Endothelial cell of umbilical vein (primary cell): ENCODE measurements at regions not wholly inside any gene's neighbourhood (a gene's known extent, or its start where the extent isn't known, plus 50 kb on each side); places are given as distances from the start of the nearest gene placed in this dataset.

Experiments used
- BruUV-seq: library from RNA; stranded (reverse); fragments of 400-500 nt; replicated peaks from 2 replicates; lab custom pipeline; 2021; lab: Mats Ljungman, UMichigan
- CTCF ChIA-PET: fragments of 300-600, 350-600 bp; sonication (Branson Sonifier 250); formaldehyde crosslinking; loops from one replicate; lab custom pipeline; 2021; ENCODE audit warnings: antibody characterized with exemption, inconsistent platforms; lab: Charles Lee
- POLR2A ChIA-PET: fragments of 300-600, 350-600 bp; sonication (Branson Sonifier 250); formaldehyde crosslinking; loops from one replicate; lab custom pipeline; 2021; ENCODE audit warnings: antibody characterized with exemption, inconsistent platforms; lab: Charles Lee
- DNase-seq: peaks from one replicate; pipeline ENCODE4 v3.0.0-alpha.2; 2011; ENCODE audit warnings: low read depth, low spot score
- FAIRE-seq: peaks from 2 replicates; lab custom pipeline; 2011; peaks lifted over from hg19 to GRCh38; lab: Jason Lieb, UNC
- H2AFZ ChIP-seq: 2 replicates; pipeline ENCODE4 v1.6.0; 2012; ENCODE audit warnings: low read depth, low read length, control low read depth, inconsistent platforms
- H3K27ac ChIP-seq: 2 replicates; pipeline ENCODE4 v1.5.1; 2011; ENCODE audit warnings: low read depth, mild to moderate bottlenecking, control low read depth, low read length, moderate library complexity; ENCODE audit not compliant: insufficient read depth
- H3K27me3 ChIP-seq, 2 experiments: 2 replicates each; pipeline versions ENCODE4 v1.6.0 to v1.6.1; 2011; ENCODE audit warnings: low read length in 2 of 2, mixed read lengths in 1 of 2; ENCODE audit not compliant: control insufficient read depth in 2 of 2, insufficient read depth in 2 of 2
- H3K36me3 ChIP-seq, 2 experiments: 2 replicates in 1 of 2; 3 replicates in 1 of 2; pipeline ENCODE4 v1.5.1; 2011; ENCODE audit warnings: low read length in 2 of 2, mild to moderate bottlenecking in 1 of 2, moderate library complexity in 1 of 2; ENCODE audit not compliant: control insufficient read depth in 2 of 2, insufficient read depth in 2 of 2; ENCODE audit errors: extremely low read depth in 1 of 2
- H3K4me1 ChIP-seq: 3 replicates; pipeline ENCODE4 v1.5.1; 2011; ENCODE audit warnings: mild to moderate bottlenecking, low read length; ENCODE audit not compliant: control insufficient read depth, insufficient read depth; ENCODE audit errors: extremely low read depth
- H3K4me2 ChIP-seq: 2 replicates; pipeline ENCODE4 v1.6.1; 2011; ENCODE audit warnings: low read length, control low read depth, mixed read lengths; ENCODE audit not compliant: insufficient read depth
- H3K4me3 ChIP-seq, 3 experiments: fragments of 200-600 bp in 1 of 3; sonication (generic), shearing (Covaris generic) in 1 of 3; replicated peaks in 1 of 3; 2 replicates each; pipeline ENCODE4 v1.5.1; 2011 to 2016; ENCODE audit warnings: control low read depth in 3 of 3, low read length in 3 of 3, mild to moderate bottlenecking in 2 of 3, inconsistent platforms in 1 of 3, low read depth in 1 of 3, moderate library complexity in 1 of 3; ENCODE audit not compliant: insufficient read depth in 1 of 3
- H3K79me2 ChIP-seq: 2 replicates; pipeline ENCODE4 v1.6.0; 2012; ENCODE audit warnings: low read length, inconsistent platforms; ENCODE audit not compliant: control insufficient read depth, insufficient read depth
- H3K9ac ChIP-seq: replicated peaks from 2 replicates; pipeline ENCODE3; 2011; ENCODE audit warnings: low read length, control low read depth; ENCODE audit not compliant: insufficient read depth; ENCODE audit errors: extremely low read depth
- H3K9me1 ChIP-seq: replicated peaks from 3 replicates; pipeline ENCODE4 v1.6.0; 2011; ENCODE audit warnings: mild to moderate bottlenecking, low read length; ENCODE audit not compliant: control insufficient read depth, insufficient read depth; ENCODE audit errors: extremely low read depth
- H3K9me3 ChIP-seq: replicated peaks from 2 replicates; pipeline ENCODE4 v1.5.1; 2012; ENCODE audit warnings: low read length, inconsistent platforms; ENCODE audit not compliant: control insufficient read depth, insufficient read depth
- H4K20me1 ChIP-seq: replicated peaks from 2 replicates; pipeline ENCODE3; 2011; ENCODE audit warnings: mild to moderate bottlenecking, low read length; ENCODE audit not compliant: control insufficient read depth, insufficient read depth; ENCODE audit errors: extremely low read depth
- EZH2 ChIP-seq: IDR thresholded peaks from 2 replicates; pipeline ENCODE4 v1.6.1; 2012; ENCODE audit warnings: borderline replicate concordance, low read depth, mild to moderate bottlenecking, moderate library complexity, low read length, inconsistent platforms; ENCODE audit not compliant: severe bottlenecking
- FOS ChIP-seq: IDR thresholded peaks from 2 replicates; pipeline ENCODE4 v1.6.1; 2011; ENCODE audit warnings: mild to moderate bottlenecking, low read length, moderate library complexity, borderline replicate concordance; ENCODE audit not compliant: insufficient read depth
- GATA2 ChIP-seq: IDR thresholded peaks from 2 replicates; pipeline ENCODE4 v1.7.0; 2011; ENCODE audit warnings: low read depth, mild to moderate bottlenecking, moderate library complexity, mixed read lengths, low read length; ENCODE audit not compliant: insufficient read length, insufficient read depth
- JUN ChIP-seq: IDR thresholded peaks from 2 replicates; pipeline ENCODE4 v1.6.1; 2011; ENCODE audit warnings: borderline replicate concordance, low read depth; ENCODE audit not compliant: insufficient read length, insufficient read depth
- MYC ChIP-seq: IDR thresholded peaks from one replicate; pipeline ENCODE4 v1.6.1; 2011; ENCODE audit warnings: mild to moderate bottlenecking, low read depth, low read length
- POLR2A ChIP-seq: IDR thresholded peaks from 2 replicates; pipeline ENCODE4 v1.6.1; 2012; ENCODE audit warnings: low read depth, mild to moderate bottlenecking, control low read depth, low read length
- POLR2AphosphoS5 ChIP-seq: IDR thresholded peaks from 2 replicates; pipeline ENCODE4 v1.6.1; 2012; ENCODE audit warnings: low read depth, mild to moderate bottlenecking, control low read depth, low read length, moderate library complexity; ENCODE audit not compliant: insufficient read depth
- dilution Hi-C: fragments of 300-500 bp; cut with MboI; formaldehyde crosslinking; loops from one replicate; pipeline ENCODE4 v1.15.0; 2019; ENCODE audit warnings: low sequenced_read_pairs; ENCODE audit not compliant: extremely low pct_ligation_motif_present
- intact Hi-C: fragments of 100-400 bp; cut with micrococcal nuclease; formaldehyde crosslinking; loops from one replicate; pipeline ENCODE4 v1.10.0; 2022
- TF ChIP-seq, protein P1 (sequence below): IDR thresholded peaks from 2 replicates; pipeline ENCODE4 v1.6.1; 2011; ENCODE audit not compliant: insufficient read depth, insufficient read length
- TF ChIP-seq, protein P2 (sequence below), 2 donors: IDR thresholded peaks; 1 replicate in 1 of 2; 2 replicates in 1 of 2; pipeline ENCODE4 v1.5.1; 2011; ENCODE audit warnings: low read length in 2 of 2, mild to moderate bottlenecking in 2 of 2, moderate library complexity in 2 of 2, control low read depth in 1 of 2, inconsistent platforms in 1 of 2, low read depth in 1 of 2; ENCODE audit not compliant: insufficient read depth in 1 of 2; ENCODE audit errors: extremely low read depth in 1 of 2

DNA sequence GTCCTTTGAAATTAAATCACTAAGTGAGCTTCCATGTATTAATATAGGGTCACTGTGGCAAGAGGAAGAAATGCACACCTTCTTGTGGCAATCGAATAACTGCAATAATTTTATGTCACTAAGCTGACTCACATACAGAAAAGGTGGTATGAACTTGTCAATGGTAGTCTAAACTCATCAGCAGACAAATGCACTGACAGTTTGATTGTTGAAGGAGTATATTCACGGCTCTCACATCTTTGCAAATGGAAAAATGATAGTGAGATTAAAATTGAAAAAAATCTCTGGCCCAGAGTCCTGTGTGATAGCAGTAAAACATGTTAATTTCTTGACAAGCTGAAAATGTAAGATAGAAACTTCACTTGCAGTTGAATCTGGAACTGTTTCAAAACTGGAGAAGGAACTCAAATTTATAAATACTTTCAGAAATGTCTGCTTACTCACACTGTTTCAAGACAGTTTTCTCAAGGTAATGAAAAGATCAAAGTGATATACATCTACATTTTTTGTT is 215.8 kb upstream of the CADM2 start:
- Histone ChIP-seq H3K4me2 (no peak overlapping the region), H3K4me1 (no peaks in the 10 kb centered on the region), H3K4me3 (no peak overlapping the region), H3K9me3 (no peaks in the 10 kb centered on the region), H4K20me1 (no peaks in the 10 kb centered on the region), H2AFZ (no peak overlapping the region), H3K79me2 (no peaks in the 10 kb centered on the region), H3K36me3 (no peaks in the 10 kb centered on the region), H3K27ac (no peak overlapping the region), H3K9ac (no peak overlapping the region), H3K9me1 (no peaks in the 10 kb centered on the region), H3K27me3 (no peaks in the 10 kb centered on the region)
- intact Hi-C loops (no loop called here), dilution Hi-C loops (no loop called here)
- CTCF ChIA-PET: no interaction called here
- TF ChIP-seq JUN (no peak), FOS (no peak), MYC (no peak), GATA2 (no peak), EZH2 (no peak), POLR2A (no peak), POLR2AphosphoS5 (no peak)
- TF ChIP-seq, protein P1, sequence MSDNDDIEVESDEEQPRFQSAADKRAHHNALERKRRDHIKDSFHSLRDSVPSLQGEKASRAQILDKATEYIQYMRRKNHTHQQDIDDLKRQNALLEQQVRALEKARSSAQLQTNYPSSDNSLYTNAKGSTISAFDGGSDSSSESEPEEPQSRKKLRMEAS: no peak
- TF ChIP-seq, protein P2, sequence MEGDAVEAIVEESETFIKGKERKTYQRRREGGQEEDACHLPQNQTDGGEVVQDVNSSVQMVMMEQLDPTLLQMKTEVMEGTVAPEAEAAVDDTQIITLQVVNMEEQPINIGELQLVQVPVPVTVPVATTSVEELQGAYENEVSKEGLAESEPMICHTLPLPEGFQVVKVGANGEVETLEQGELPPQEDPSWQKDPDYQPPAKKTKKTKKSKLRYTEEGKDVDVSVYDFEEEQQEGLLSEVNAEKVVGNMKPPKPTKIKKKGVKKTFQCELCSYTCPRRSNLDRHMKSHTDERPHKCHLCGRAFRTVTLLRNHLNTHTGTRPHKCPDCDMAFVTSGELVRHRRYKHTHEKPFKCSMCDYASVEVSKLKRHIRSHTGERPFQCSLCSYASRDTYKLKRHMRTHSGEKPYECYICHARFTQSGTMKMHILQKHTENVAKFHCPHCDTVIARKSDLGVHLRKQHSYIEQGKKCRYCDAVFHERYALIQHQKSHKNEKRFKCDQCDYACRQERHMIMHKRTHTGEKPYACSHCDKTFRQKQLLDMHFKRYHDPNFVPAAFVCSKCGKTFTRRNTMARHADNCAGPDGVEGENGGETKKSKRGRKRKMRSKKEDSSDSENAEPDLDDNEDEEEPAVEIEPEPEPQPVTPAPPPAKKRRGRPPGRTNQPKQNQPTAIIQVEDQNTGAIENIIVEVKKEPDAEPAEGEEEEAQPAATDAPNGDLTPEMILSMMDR (IDR thresholded peaks at IDR 0.05; ENCODE audit: extremely low read depth in 1 of 2, insufficient read depth in 1 of 2, low read depth in 1 of 2, low read length in 2 of 2): no peak
- no peak for DNase-seq
- BruUV-seq: no TSS peak
- FAIRE-seq: no peak
- POLR2A ChIA-PET: no interaction called here
